Stimulated activated memory B cell treated with anti-CD40 and anti-IgM and Interleukin-4, amounts not matched to agents 10 μg/mL and 1 μg/mL and 100 μg/mL, for 72 hours (primary cell): ENCODE measurements at regions not wholly inside any gene's neighbourhood (a gene's known extent, or its start where the extent isn't known, plus 50 kb on each side); places are given as distances from the start of the nearest gene placed in this dataset.
A peak's percentile ranks its signal among the peaks of the same experiment; 100 is the strongest.
"Not testable (repeated sequence)": the region's sequence is repeated elsewhere in the genome, so short reads cannot be mapped to it uniquely, and the experiment has no call there.

ENCODE experiments used
- ATAC-seq: fragments of 150-1000 bp; cut with Tn5 transposase; 2 replicates; pipeline ENCODE4 v1.10.0; 2021
- H3K27ac Mint-ChIP-seq: one replicate; pipeline ENCODE4 v1.8.0; 2022; ENCODE audit warnings: mild to moderate bottlenecking, mixed read lengths
- H3K27me3 Mint-ChIP-seq: one replicate; pipeline ENCODE4 v1.8.0; 2022; ENCODE audit warnings: mixed read lengths
- H3K36me3 Mint-ChIP-seq: one replicate; pipeline ENCODE4 v1.8.0; 2022; ENCODE audit warnings: mixed read lengths
- H3K4me1 Mint-ChIP-seq: one replicate; pipeline ENCODE4 v1.8.0; 2022; ENCODE audit warnings: mixed read lengths
- H3K4me3 Mint-ChIP-seq: one replicate; pipeline ENCODE4 v1.8.0; 2022; ENCODE audit warnings: mild to moderate bottlenecking, moderate library complexity, mixed read lengths
- H3K9me3 Mint-ChIP-seq: one replicate; pipeline ENCODE4 v1.8.0; 2022; ENCODE audit warnings: mixed read lengths

GRCh38 chr4:141332359-141333181 is 111.9 kb downstream of the ZNF330 start:
- H3K9me3 Mint-ChIP-seq, H3K4me1 Mint-ChIP-seq, ATAC-seq, H3K36me3 Mint-ChIP-seq, H3K27ac Mint-ChIP-seq: not testable (repeated sequence)
- Mint-ChIP-seq H3K4me3 (peak overlapping the region; percentile 70), H3K27me3 (peaks cover 36% of the 10 kb centered on the region)

DNA sequence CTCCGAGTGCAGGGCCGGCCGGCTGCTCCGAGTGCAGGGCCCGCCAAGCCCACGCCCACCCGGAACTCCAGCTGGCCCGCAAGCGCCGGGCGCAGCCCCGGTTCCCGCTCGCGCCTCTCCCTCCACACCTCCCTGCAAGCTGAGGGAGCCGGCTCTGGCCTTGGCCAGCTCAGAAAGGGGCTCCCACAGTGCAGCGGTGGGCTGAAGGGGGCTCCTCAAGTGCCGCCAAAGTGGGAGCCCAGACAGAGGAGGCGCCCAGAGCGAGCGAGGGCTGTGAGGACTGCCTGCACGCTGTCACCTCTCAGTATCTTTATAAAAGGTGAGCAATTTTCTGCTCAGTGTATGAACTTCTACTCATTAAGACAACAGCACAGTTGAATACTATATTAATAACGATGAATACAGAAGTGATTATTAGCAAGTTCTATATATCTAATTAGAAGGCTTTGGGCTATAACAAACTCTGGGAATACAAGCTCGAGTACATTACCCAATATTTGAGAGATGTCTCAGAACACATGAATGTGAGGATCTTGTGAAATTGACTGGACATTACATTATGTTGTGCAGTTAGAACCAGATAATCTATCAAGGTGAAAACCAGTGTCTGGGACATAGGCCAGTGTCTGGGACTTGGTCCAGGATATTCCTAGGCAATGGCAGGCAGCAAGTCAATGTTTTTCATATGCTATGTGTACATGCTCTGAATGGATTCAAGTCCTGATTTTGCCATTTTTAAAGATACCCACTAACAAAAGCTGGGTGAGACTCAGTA is 112.9 kb downstream of the ZNF330 start:
- H3K4me3 Mint-ChIP-seq, result peak overlapping the region; percentile 65
- H3K27me3 Mint-ChIP-seq, result peaks cover 36% of the 10 kb centered on the region
- not testable (repeated sequence) for H3K9me3 Mint-ChIP-seq, H3K27ac Mint-ChIP-seq, ATAC-seq, H3K4me1 Mint-ChIP-seq, H3K36me3 Mint-ChIP-seq

DNA sequence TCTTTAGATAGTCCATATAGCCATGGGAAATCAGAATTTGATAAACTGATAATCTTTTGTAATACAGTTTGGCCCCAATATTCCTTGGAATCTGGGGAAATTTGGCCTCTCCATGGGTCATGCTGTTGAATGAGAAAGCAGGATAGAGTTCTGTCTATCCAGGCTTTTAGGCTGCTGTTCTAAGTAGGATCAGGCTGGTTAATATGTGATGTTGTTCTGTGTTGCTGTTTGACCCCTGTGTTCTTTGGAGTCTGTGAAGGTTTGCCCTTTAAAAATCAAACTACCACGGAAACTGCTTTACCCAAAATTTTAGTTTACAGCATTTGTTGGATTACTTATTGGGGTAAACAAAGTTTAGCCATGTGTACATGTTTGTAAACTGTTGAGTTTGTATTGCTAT is 114.5 kb downstream of the ZNF330 start:
- peaks cover 22% of the 10 kb centered on the region for H3K27me3 Mint-ChIP-seq
- peaks cover 4% of the 10 kb centered on the region for H3K4me1 Mint-ChIP-seq
- no peak overlapping the region for H3K4me3 Mint-ChIP-seq
- ATAC-seq, result no peak
- no peaks in the 10 kb centered on the region for H3K36me3 Mint-ChIP-seq
- H3K9me3 Mint-ChIP-seq, result no peaks in the 10 kb centered on the region
- H3K27ac Mint-ChIP-seq, result no peak overlapping the region

DNA sequence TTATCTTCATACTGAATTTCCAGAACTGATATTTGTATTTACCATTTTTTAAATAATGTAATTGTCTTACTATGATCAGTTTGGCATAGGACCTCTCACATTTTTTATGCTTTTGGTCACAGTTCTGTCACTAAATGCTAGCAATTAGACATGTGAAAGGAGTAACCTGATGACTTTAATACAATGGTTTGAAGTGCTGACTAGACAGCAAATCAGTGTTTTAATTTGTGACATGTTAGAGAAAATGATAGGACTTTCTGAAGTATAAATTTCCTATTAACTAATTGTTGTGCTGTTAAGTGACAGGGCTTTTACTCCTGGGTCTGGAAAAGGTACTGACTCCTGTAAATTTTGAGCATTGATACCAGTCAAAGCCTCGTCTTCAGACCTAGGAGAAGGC is 117.5 kb downstream of the ZNF330 start:
- Mint-ChIP-seq H3K9me3 (no peaks in the 10 kb centered on the region), H3K27ac (no peak overlapping the region), H3K36me3 (no peaks in the 10 kb centered on the region), H3K4me3 (no peak overlapping the region), H3K4me1 (no peaks in the 10 kb centered on the region), H3K27me3 (peaks cover 23% of the 10 kb centered on the region)
- no peak for ATAC-seq

DNA sequence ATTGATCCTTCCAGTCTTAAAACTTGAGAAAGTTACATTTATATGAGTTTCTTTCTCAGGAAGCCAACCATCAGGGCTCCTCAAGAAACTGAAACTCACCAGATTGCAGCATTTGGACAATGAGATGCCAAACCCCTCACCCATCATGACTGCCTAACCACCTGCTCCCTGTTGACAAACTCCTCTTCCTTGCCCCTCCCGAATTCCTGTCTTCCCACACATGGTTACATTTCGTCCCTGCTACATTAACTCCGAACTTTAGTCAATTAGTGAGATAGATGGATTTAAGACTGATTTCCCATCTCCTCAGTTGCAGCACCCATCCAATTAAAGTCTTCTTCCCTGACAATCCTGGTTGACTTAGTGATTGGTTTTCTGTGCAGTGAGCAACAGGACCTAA is 118.7 kb downstream of the ZNF330 start:
- H3K4me3 Mint-ChIP-seq, result no peak overlapping the region
- no peaks in the 10 kb centered on the region for H3K4me1 Mint-ChIP-seq
- no peaks in the 10 kb centered on the region for H3K9me3 Mint-ChIP-seq
- no peaks in the 10 kb centered on the region for H3K36me3 Mint-ChIP-seq
- peaks cover 31% of the 10 kb centered on the region for H3K27me3 Mint-ChIP-seq
- ATAC-seq, result no peak
- no peak overlapping the region for H3K27ac Mint-ChIP-seq

- H3K4me3 Mint-ChIP-seq, result no peak overlapping the region
- ATAC-seq, result no peak
- H3K27me3 Mint-ChIP-seq, result peaks cover 31% of the 10 kb centered on the region
- no peaks in the 10 kb centered on the region for H3K9me3 Mint-ChIP-seq
- no peak overlapping the region for H3K27ac Mint-ChIP-seq
- H3K36me3 Mint-ChIP-seq, result no peaks in the 10 kb centered on the region
- H3K4me1 Mint-ChIP-seq, result no peaks in the 10 kb centered on the region
Measured at GRCh38 chr4:141339966-141340365, 119.3 kb downstream of the ZNF330 start.

- no peaks in the 10 kb centered on the region for H3K9me3 Mint-ChIP-seq
- no peak overlapping the region for H3K4me3 Mint-ChIP-seq
- H3K27ac Mint-ChIP-seq, result no peak overlapping the region
- no peaks in the 10 kb centered on the region for H3K36me3 Mint-ChIP-seq
- ATAC-seq, result no peak
- H3K4me1 Mint-ChIP-seq, result no peaks in the 10 kb centered on the region
- H3K27me3 Mint-ChIP-seq, result peaks cover 31% of the 10 kb centered on the region
Measured at GRCh38 chr4:141340458-141340857, 119.8 kb downstream of the ZNF330 start.

DNA sequence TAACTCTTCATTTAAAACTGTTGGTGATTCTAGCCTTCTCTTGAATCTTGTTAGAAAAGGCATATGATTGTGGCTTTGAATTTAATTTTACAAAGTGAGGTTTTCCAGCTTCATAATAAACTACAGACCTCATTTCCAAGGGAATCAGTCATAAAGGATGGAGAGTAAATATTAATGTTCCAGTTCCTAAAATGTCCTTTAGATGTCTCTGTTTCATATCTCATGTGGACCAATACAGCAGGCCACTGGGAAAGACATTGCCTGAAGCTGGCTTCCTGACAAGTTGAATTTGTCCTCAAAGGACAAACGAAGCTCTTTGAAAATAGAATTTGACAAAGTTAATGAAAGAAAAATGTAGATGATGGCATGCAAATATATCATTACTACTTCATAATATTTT is 125.4 kb downstream of the ZNF330 start:
- ATAC-seq, result no peak
- H3K27me3 Mint-ChIP-seq, result peaks cover 24% of the 10 kb centered on the region
- H3K4me3 Mint-ChIP-seq, result no peak overlapping the region
- no peaks in the 10 kb centered on the region for H3K9me3 Mint-ChIP-seq
- peaks cover 12% of the 10 kb centered on the region for H3K4me1 Mint-ChIP-seq
- H3K36me3 Mint-ChIP-seq, result no peaks in the 10 kb centered on the region
- H3K27ac Mint-ChIP-seq, result no peak overlapping the region

- H3K27ac Mint-ChIP-seq, result no peak overlapping the region
- no peaks in the 10 kb centered on the region for H3K9me3 Mint-ChIP-seq
- peaks cover 15% of the 10 kb centered on the region for H3K4me1 Mint-ChIP-seq
- H3K36me3 Mint-ChIP-seq, result no peaks in the 10 kb centered on the region
- peaks cover 13% of the 10 kb centered on the region for H3K27me3 Mint-ChIP-seq
- H3K4me3 Mint-ChIP-seq, result no peak overlapping the region
- ATAC-seq, result no peak
Measured at GRCh38 chr4:141347684-141348083, 127.0 kb downstream of the ZNF330 start.

- Mint-ChIP-seq H3K4me3 (no peak overlapping the region), H3K36me3 (no peaks in the 10 kb centered on the region), H3K27me3 (peaks cover 9% of the 10 kb centered on the region), H3K4me1 (peaks cover 20% of the 10 kb centered on the region), H3K27ac (no peak overlapping the region), H3K9me3 (no peaks in the 10 kb centered on the region)
- ATAC-seq, result peak; percentile 16
Measured at GRCh38 chr4:141348125-141348524, 127.4 kb downstream of the ZNF330 start.

DNA sequence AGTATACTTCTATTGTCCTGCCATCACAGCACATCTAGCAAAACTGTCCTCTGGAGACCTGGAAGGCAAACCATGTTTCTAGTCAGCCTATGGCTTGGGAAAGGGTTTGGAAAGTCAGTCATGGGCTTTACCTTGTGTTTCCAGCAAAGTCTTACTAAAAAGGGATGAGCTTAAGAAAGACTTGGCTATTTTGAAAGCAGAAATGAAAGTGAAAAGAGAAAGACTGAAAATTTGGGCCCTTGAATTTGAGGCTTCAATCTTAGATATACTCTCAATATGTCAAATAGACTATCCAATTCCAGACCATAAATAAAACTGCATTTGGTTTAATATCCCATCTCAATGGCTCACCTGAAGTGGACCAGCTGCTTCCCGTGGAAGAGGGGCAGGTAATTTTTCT is 127.9 kb downstream of the ZNF330 start:
- ATAC-seq, result no peak
- Mint-ChIP-seq H3K36me3 (no peaks in the 10 kb centered on the region), H3K4me1 (peaks cover 21% of the 10 kb centered on the region), H3K27me3 (peaks cover 4% of the 10 kb centered on the region), H3K4me3 (no peak overlapping the region), H3K27ac (no peak overlapping the region), H3K9me3 (peaks cover under 1% of the 10 kb centered on the region)

DNA sequence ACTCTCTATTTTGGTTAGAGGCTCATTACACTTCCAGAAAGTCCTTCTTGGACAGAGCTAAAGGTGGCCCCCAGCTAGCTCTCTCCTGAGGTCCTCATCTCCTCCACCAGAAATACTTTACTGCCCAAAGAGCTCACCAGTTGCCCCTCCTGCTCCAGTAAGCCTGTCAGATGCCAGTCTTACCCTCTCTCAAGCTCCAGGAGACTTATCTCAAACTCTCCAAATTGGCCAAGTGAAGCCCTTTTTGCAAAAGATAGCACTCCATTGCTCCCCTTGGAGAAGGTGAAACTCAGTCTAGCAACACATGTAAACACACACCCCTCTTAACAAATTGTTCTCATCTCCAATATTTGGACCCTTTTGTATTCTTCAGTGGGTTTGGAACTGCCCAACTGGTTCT is 128.5 kb downstream of the ZNF330 start:
- no peak overlapping the region for H3K27ac Mint-ChIP-seq
- peak; percentile 31 for ATAC-seq
- H3K27me3 Mint-ChIP-seq, result no peaks in the 10 kb centered on the region
- no peak overlapping the region for H3K4me3 Mint-ChIP-seq
- no peaks in the 10 kb centered on the region for H3K36me3 Mint-ChIP-seq
- peaks cover 7% of the 10 kb centered on the region for H3K9me3 Mint-ChIP-seq
- peaks cover 21% of the 10 kb centered on the region for H3K4me1 Mint-ChIP-seq

DNA sequence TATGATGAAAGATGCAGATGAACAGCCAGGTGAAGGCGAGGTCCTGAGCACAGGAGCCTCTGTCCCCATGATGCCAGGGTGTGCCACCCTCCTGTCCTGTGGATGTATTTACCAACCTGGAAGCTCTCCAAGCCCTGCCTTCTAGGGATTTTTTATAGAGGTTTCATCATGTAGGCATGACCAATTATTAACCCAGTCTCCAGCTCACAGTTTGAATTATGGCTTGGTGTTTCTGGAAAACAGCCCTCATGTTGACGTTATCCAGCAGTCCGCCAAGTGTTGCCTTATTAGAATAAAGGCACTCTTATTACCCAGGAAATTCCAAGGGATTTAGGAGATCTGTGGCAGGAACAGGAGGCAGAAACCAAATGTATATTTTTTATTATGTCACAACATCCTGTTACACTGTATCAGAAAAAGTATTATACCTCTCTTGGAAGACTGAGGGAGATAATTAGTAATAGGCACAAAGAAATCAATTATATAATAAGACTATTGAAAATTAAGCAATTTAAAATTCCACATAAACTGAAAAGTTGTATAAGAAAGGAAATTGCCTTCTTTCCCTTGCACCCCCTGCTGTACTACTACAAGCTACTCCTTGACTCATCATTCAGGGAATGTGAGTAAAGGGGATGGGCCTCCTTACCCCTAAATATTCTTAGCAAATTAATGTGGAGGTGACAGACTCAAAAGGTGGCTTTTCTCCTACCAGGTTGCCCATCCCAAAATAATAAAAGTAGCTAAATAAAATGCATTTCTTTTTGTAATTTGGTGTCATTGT is 129.6 kb downstream of the ZNF330 start:
- peaks cover 9% of the 10 kb centered on the region for H3K9me3 Mint-ChIP-seq
- H3K27ac Mint-ChIP-seq, result no peak overlapping the region
- H3K36me3 Mint-ChIP-seq, result no peaks in the 10 kb centered on the region
- no peaks in the 10 kb centered on the region for H3K27me3 Mint-ChIP-seq
- no peak for ATAC-seq
- H3K4me3 Mint-ChIP-seq, result no peak overlapping the region
- H3K4me1 Mint-ChIP-seq, result peaks cover 21% of the 10 kb centered on the region

DNA sequence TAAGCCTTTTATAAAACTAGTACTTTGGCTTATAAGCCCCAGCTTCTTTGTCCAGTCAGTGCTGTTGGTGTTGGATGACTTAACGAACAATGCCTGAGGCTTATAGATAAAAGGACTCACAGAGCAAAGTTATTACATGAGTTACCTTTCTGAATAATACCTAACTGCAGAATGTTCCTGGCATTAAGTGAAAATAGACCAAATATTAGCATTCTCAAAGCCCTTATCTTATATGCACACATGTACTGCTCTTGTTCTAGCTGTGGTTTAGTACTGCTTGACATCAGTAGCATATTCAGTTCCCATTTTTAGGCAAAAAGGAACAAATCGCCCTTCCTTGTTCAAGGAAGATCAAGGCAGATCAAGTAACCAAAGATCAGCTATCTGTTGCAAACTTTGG is 131.6 kb downstream of the ZNF330 start:
- Mint-ChIP-seq H3K27ac (no peak overlapping the region), H3K4me3 (no peak overlapping the region), H3K9me3 (peaks cover 9% of the 10 kb centered on the region), H3K27me3 (no peaks in the 10 kb centered on the region), H3K36me3 (no peaks in the 10 kb centered on the region), H3K4me1 (peaks cover 21% of the 10 kb centered on the region)
- no peak for ATAC-seq

GRCh38 chr4:141352909-141353525 is 132.3 kb downstream of the ZNF330 start:
- Mint-ChIP-seq H3K27ac (no peak overlapping the region), H3K4me3 (no peak overlapping the region)

More at GRCh38 chr4:141352909-141353525, 132.3 kb downstream of the ZNF330 start:
- H3K27me3 Mint-ChIP-seq, result no peaks in the 10 kb centered on the region
- ATAC-seq, result no peak
- no peaks in the 10 kb centered on the region for H3K36me3 Mint-ChIP-seq
- peaks cover 9% of the 10 kb centered on the region for H3K9me3 Mint-ChIP-seq
- peaks cover 21% of the 10 kb centered on the region for H3K4me1 Mint-ChIP-seq
